Middle frontal gyrus (tissue), 1 donor: ENCODE measurements at regions not wholly inside any gene's neighbourhood (a gene's known extent, or its start where the extent isn't known, plus 50 kb on each side); places are given as distances from the start of the nearest gene placed in this dataset.

Experiments used
- DNase-seq: peaks from one replicate; pipeline ENCODE4 v3.0.0-alpha.2; 2015; ENCODE audit warnings: low spot score; ENCODE audit errors: extremely low spot score

- no peak for DNase-seq
Observed at GRCh38 chr4:12875640-12876243, 608.4 kb downstream of the RAB28 start.

GRCh38 chr4:12873351-12873750 is 610.8 kb downstream of the RAB28 start:
- DNase-seq, result no peak

- DNase-seq, result no peak
Observed at GRCh38 chr4:12861422-12861821, 622.7 kb downstream of the RAB28 start.

GRCh38 chr4:12852338-12853307 is 631.5 kb downstream of the RAB28 start:
- DNase-seq, result peak; percentile 70

GRCh38 chr4:12846368-12846767 is 637.8 kb downstream of the RAB28 start:
- DNase-seq, result no peak

GRCh38 chr4:12844141-12844540 is 640.0 kb downstream of the RAB28 start:
- DNase-seq, result no peak

- no peak for DNase-seq
Observed at GRCh38 chr4:12827966-12828365, 656.2 kb downstream of the RAB28 start.

- no peak for DNase-seq
Observed at GRCh38 chr4:12791536-12791935, 692.6 kb downstream of the RAB28 start.

- no peak for DNase-seq
Observed at GRCh38 chr4:12787261-12787660, 696.9 kb downstream of the RAB28 start.

- no peak for DNase-seq
Observed at GRCh38 chr4:12778706-12779105, 705.4 kb downstream of the RAB28 start.

GRCh38 chr4:12778191-12778590 is 705.9 kb downstream of the RAB28 start:
- no peak for DNase-seq

- no peak for DNase-seq
Observed at GRCh38 chr4:12770351-12770750, 713.8 kb downstream of the RAB28 start.

- no peak for DNase-seq
Observed at GRCh38 chr4:12761694-12762093, 722.4 kb downstream of the RAB28 start.

GRCh38 chr4:12747154-12747553 is 737.0 kb downstream of the RAB28 start:
- DNase-seq, result no peak

GRCh38 chr4:12746221-12746620 is 737.9 kb downstream of the RAB28 start:
- no peak for DNase-seq

GRCh38 chr4:12734586-12734985 is 749.6 kb downstream of the RAB28 start:
- no peak for DNase-seq

- no peak for DNase-seq
Observed at GRCh38 chr4:12729384-12729783, 754.8 kb downstream of the RAB28 start.

- no peak for DNase-seq
Observed at GRCh38 chr4:12724510-12724909, 759.6 kb downstream of the RAB28 start.

GRCh38 chr4:12723849-12724447 is 760.2 kb downstream of the RAB28 start:
- DNase-seq, result no peak

- DNase-seq, result no peak
Observed at GRCh38 chr4:12716896-12717295, 767.2 kb downstream of the RAB28 start.

GRCh38 chr4:12712648-12713339 is 771.3 kb downstream of the RAB28 start:
- DNase-seq, result no peak
